SK-N-MC (cell line): ENCODE measurements at regions not wholly inside any gene's neighbourhood (a gene's known extent, or its start where the extent isn't known, plus 50 kb on each side); places are given as distances from the start of the nearest gene placed in this dataset.

Experiments
- EZH2 ChIP-seq: fragments of 200-600 bp; sonication (generic); IDR thresholded peaks from one replicate; pipeline ENCODE4 v1.6.1; 2017; ENCODE audit warnings: antibody characterized with exemption
- FOXP2 ChIP-seq: optimal IDR thresholded peaks from 2 replicates; pipeline ENCODE3; 2011; ENCODE audit warnings: mild to moderate bottlenecking, moderate library complexity; ENCODE audit not compliant: insufficient read depth; ENCODE audit errors: extremely low read length, control extremely low read depth
- POLR2AphosphoS5 ChIP-seq: IDR thresholded peaks from 2 replicates; pipeline ENCODE4 v1.6.1; 2012; ENCODE audit warnings: mild to moderate bottlenecking, low read depth, low read length, borderline replicate concordance

GRCh38 chr2:235312571-235312970, 181.3 kb upstream of the AGAP1 start:
- no peak for TF ChIP-seq POLR2AphosphoS5
- no peak for TF ChIP-seq EZH2
- no peak for TF ChIP-seq FOXP2
